GM12878 (cell line): ENCODE measurements at regions not wholly inside any gene's neighbourhood (a gene's known extent, or its start where the extent isn't known, plus 50 kb on each side); places are given as distances from the start of the nearest gene placed in this dataset.

ENCODE experiments used
- CEBPB ChIP-seq, 2 experiments: fragments of 150-350 bp in 1 of 2; IDR thresholded peaks; 2 replicates each; pipeline ENCODE4 v1.6.1; 2012 to 2014; ENCODE audit warnings: low read depth in 2 of 2, low read length in 2 of 2, borderline replicate concordance in 1 of 2, inconsistent platforms in 1 of 2
- CTCF ChIP-seq, 3 experiments: IDR thresholded peaks in 2 of 3; conservative IDR thresholded peaks in 1 of 3; 2 replicates each; pipeline ENCODE4 v1.5.1; 2011; ENCODE audit warnings: low read depth in 3 of 3, low read length in 3 of 3, mild to moderate bottlenecking in 3 of 3, control low read depth in 2 of 3, moderate library complexity in 2 of 3, inconsistent platforms in 1 of 3, mixed read lengths in 1 of 3; ENCODE audit not compliant: control insufficient read depth in 2 of 3, insufficient read depth in 1 of 3; ENCODE audit errors: extremely low read depth in 1 of 3
- EZH2 ChIP-seq: IDR thresholded peaks from 2 replicates; pipeline ENCODE4 v1.6.1; 2012; ENCODE audit warnings: low read depth, mild to moderate bottlenecking, control low read depth, inconsistent platforms, low read length, borderline replicate concordance; ENCODE audit not compliant: control insufficient read depth
- FOXM1 ChIP-seq: IDR thresholded peaks from 2 replicates; pipeline ENCODE4 v1.6.1; 2012; ENCODE audit warnings: low read depth, mild to moderate bottlenecking, inconsistent platforms, low read length, moderate library complexity
- JUNB ChIP-seq: IDR thresholded peaks from 2 replicates; pipeline ENCODE4 v1.6.1; 2016; ENCODE audit warnings: antibody characterized with exemption, mild to moderate bottlenecking
- POLR2A ChIP-seq: IDR thresholded peaks from 2 replicates; pipeline ENCODE4 v1.6.1; 2011; ENCODE audit warnings: low read depth, mild to moderate bottlenecking, low read length
- RAD51 ChIP-seq: fragments of 450-650 bp; IDR thresholded peaks from 2 replicates; pipeline ENCODE4 v1.6.1; 2016; ENCODE audit warnings: moderate library complexity, mild to moderate bottlenecking, inconsistent platforms
- REST ChIP-seq: IDR thresholded peaks from 2 replicates; pipeline ENCODE4 v1.6.1; 2012; ENCODE audit warnings: mild to moderate bottlenecking, low read depth, low read length
- SRF ChIP-seq, 2 experiments: IDR thresholded peaks; 2 replicates each; pipeline ENCODE4 v1.6.1; 2011; ENCODE audit warnings: low read depth in 2 of 2, low read length in 2 of 2, mild to moderate bottlenecking in 1 of 2, moderate library complexity in 1 of 2
- SUZ12 ChIP-seq: fragments of 200-600 bp; sonication (generic); IDR thresholded peaks from one replicate; pipeline ENCODE4 v1.6.1; 2018; ENCODE audit warnings: antibody characterized with exemption, mild to moderate bottlenecking; ENCODE audit not compliant: unreplicated experiment
- USF2 ChIP-seq: IDR thresholded peaks from 2 replicates; pipeline ENCODE4 v1.6.1; 2011; ENCODE audit warnings: low read depth, low read length, improper control_type of control experiment, borderline replicate concordance
- ZBTB33 ChIP-seq: fragments of 450-650 bp; IDR thresholded peaks from 2 replicates; pipeline ENCODE4 v1.6.1; 2017; ENCODE audit warnings: mild to moderate bottlenecking

GRCh38 chr6:156654919-156655918 is 122.0 kb upstream of the ARID1B start:
- TF ChIP-seq ZBTB33 (no peak), SUZ12 (no peak), CTCF (IDR thresholded peaks at IDR 0.05 in 2 of 3, conservative IDR thresholded peaks at IDR 0.05 in 1 of 3; ENCODE audit: control insufficient read depth in 2 of 3, extremely low read depth in 1 of 3, insufficient read depth in 1 of 3, low read depth in 3 of 3, low read length in 3 of 3) (no peak), POLR2A (no peak), RAD51 (no peak), SRF (IDR thresholded peaks at IDR 0.05; ENCODE audit: low read depth in 2 of 2, low read length in 2 of 2) (no peak), REST (no peak), JUNB (no peak), USF2 (no peak), FOXM1 (no peak), EZH2 (no peak), CEBPB (IDR thresholded peaks at IDR 0.05; ENCODE audit: borderline replicate concordance in 1 of 2, low read depth in 2 of 2, low read length in 2 of 2) (no peak)
